22Rv1 (cell line): ENCODE measurements at regions not wholly inside any gene's neighbourhood (a gene's known extent, or its start where the extent isn't known, plus 50 kb on each side); places are given as distances from the start of the nearest gene placed in this dataset.

ENCODE experiments used
- ZFX ChIP-seq: fragments of 450-650 bp; IDR thresholded peaks from 2 replicates; pipeline ENCODE4 v1.6.1; 2017; ENCODE audit warnings: antibody characterized with exemption, borderline replicate concordance
- TF ChIP-seq, protein P1 (sequence below): fragments of 450-650 bp; IDR thresholded peaks from 2 replicates; pipeline ENCODE4 v1.5.1; 2017; ENCODE audit warnings: mild to moderate bottlenecking

DNA sequence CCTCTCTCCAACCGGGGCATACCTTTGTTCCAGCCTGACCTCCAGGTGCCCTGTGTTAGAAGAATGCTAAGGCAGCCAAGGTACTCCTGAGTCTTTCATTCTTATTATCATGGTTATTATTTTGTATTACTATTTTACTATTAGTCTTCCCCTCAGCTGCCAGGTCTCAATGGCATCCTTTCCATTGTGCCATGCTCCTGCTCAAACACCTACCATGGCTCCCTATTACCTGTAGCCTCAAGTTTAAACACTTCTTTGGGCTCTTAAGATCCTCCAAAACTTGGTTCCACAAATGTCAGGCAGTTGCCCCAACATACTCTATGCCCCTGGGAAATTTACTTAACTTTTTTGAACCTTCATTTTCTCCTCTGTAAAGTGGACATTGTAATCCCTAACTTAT is 130.4 kb downstream of the CHST1 start:
- TF ChIP-seq, protein P1, sequence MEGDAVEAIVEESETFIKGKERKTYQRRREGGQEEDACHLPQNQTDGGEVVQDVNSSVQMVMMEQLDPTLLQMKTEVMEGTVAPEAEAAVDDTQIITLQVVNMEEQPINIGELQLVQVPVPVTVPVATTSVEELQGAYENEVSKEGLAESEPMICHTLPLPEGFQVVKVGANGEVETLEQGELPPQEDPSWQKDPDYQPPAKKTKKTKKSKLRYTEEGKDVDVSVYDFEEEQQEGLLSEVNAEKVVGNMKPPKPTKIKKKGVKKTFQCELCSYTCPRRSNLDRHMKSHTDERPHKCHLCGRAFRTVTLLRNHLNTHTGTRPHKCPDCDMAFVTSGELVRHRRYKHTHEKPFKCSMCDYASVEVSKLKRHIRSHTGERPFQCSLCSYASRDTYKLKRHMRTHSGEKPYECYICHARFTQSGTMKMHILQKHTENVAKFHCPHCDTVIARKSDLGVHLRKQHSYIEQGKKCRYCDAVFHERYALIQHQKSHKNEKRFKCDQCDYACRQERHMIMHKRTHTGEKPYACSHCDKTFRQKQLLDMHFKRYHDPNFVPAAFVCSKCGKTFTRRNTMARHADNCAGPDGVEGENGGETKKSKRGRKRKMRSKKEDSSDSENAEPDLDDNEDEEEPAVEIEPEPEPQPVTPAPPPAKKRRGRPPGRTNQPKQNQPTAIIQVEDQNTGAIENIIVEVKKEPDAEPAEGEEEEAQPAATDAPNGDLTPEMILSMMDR: no peak
- no peak for TF ChIP-seq ZFX
